Fibroblast of lung (primary cell): ENCODE measurements at regions not wholly inside any gene's neighbourhood (a gene's known extent, or its start where the extent isn't known, plus 50 kb on each side); places are given as distances from the start of the nearest gene placed in this dataset.

ENCODE experiments used
- DNase-seq, 2 donors: peaks; one replicate each; pipeline versions ENCODE4 v3.0.0 to v3.0.0-alpha.2; 2010; ENCODE audit warnings: low read depth in 2 of 2
- H2AFZ ChIP-seq: 2 replicates; pipeline ENCODE4 v1.5.1; 2012; ENCODE audit warnings: low read length, control low read depth, inconsistent platforms
- H3K27ac ChIP-seq: 2 replicates; pipeline ENCODE4 v1.5.1; 2011; ENCODE audit warnings: low read length, control low read depth; ENCODE audit not compliant: insufficient read depth
- H3K27me3 ChIP-seq: 2 replicates; pipeline ENCODE4 v1.5.1; 2011; ENCODE audit warnings: mild to moderate bottlenecking, low read length; ENCODE audit not compliant: control insufficient read depth, insufficient read depth
- H3K36me3 ChIP-seq: 2 replicates; pipeline ENCODE4 v1.5.1; 2011; ENCODE audit warnings: low read length; ENCODE audit not compliant: control insufficient read depth, insufficient read depth
- H3K4me1 ChIP-seq: 2 replicates; pipeline ENCODE4 v1.5.1; 2011; ENCODE audit warnings: low read length; ENCODE audit not compliant: control insufficient read depth, insufficient read depth; ENCODE audit errors: extremely low read depth
- H3K4me2 ChIP-seq: 2 replicates; pipeline ENCODE4 v1.5.1; 2011; ENCODE audit warnings: low read length, control low read depth; ENCODE audit not compliant: insufficient read depth; ENCODE audit errors: extremely low read depth
- H3K4me3 ChIP-seq, 4 experiments: fragments of 200-600 bp in 1 of 4; sonication (generic) in 1 of 4; replicated peaks in 1 of 4; 2 replicates each; pipeline ENCODE4 v1.5.1; 2011 to 2016; ENCODE audit warnings: low read length in 4 of 4, low read depth in 3 of 4, mild to moderate bottlenecking in 3 of 4, control low read depth in 2 of 4, inconsistent platforms in 1 of 4, mixed read lengths in 1 of 4; ENCODE audit not compliant: insufficient read depth in 1 of 4; ENCODE audit errors: control extremely low read depth in 1 of 4
- H3K79me2 ChIP-seq: 2 replicates; pipeline ENCODE4 v1.5.1; 2012; ENCODE audit warnings: mild to moderate bottlenecking, low read length, inconsistent platforms; ENCODE audit not compliant: control insufficient read depth, insufficient read depth
- H3K9ac ChIP-seq: 2 replicates; pipeline ENCODE4 v1.5.1; 2011; ENCODE audit warnings: mild to moderate bottlenecking, low read length, control low read depth; ENCODE audit not compliant: insufficient read depth
- H3K9me3 ChIP-seq: 2 replicates; pipeline ENCODE4 v1.5.1; 2012; ENCODE audit warnings: low read depth, low read length; ENCODE audit not compliant: control insufficient read depth, insufficient read depth
- H4K20me1 ChIP-seq: 2 replicates; pipeline ENCODE4 v1.5.1; 2011; ENCODE audit warnings: low read length; ENCODE audit not compliant: control insufficient read depth, insufficient read depth; ENCODE audit errors: extremely low read depth
- EZH2 ChIP-seq: IDR thresholded peaks from 2 replicates; pipeline ENCODE4 v1.5.1; 2012; ENCODE audit warnings: low read length, control low read depth, mild to moderate bottlenecking; ENCODE audit errors: missing control alignments
- TF ChIP-seq, protein P1 (sequence below), 2 donors: IDR thresholded peaks in 1 of 2; conservative IDR thresholded peaks in 1 of 2; 1 replicate in 1 of 2; 2 replicates in 1 of 2; pipeline ENCODE4 v1.5.1; 2011 to 2012; ENCODE audit warnings: low read length in 2 of 2, control low read depth in 1 of 2, inconsistent platforms in 1 of 2, low read depth in 1 of 2, mild to moderate bottlenecking in 1 of 2

DNA sequence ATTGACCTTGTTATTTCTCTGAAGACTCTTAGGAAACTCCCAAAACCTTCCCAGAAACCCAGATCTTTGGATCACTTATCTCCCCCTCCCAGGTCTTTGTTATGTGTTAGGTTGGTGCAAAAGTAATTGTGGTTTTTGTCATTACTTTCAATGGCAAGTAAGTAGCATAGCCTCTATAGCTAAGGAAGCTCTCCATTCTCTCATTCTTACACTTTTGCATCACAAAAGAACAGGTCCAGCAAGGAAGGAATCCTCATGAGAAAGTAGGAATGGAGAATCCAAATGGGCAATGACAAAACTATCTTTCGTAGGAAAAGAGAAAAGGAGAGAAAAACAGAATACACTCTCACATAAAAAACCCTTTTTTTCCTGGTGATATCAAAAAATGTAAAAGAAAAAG is 81.3 kb upstream of the ELAVL2 start:
- no peak for TF ChIP-seq EZH2
- TF ChIP-seq, protein P1, sequence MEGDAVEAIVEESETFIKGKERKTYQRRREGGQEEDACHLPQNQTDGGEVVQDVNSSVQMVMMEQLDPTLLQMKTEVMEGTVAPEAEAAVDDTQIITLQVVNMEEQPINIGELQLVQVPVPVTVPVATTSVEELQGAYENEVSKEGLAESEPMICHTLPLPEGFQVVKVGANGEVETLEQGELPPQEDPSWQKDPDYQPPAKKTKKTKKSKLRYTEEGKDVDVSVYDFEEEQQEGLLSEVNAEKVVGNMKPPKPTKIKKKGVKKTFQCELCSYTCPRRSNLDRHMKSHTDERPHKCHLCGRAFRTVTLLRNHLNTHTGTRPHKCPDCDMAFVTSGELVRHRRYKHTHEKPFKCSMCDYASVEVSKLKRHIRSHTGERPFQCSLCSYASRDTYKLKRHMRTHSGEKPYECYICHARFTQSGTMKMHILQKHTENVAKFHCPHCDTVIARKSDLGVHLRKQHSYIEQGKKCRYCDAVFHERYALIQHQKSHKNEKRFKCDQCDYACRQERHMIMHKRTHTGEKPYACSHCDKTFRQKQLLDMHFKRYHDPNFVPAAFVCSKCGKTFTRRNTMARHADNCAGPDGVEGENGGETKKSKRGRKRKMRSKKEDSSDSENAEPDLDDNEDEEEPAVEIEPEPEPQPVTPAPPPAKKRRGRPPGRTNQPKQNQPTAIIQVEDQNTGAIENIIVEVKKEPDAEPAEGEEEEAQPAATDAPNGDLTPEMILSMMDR (conservative IDR thresholded peaks at IDR 0.05 in 1 of 2, IDR thresholded peaks at IDR 0.05 in 1 of 2; ENCODE audit: low read depth in 1 of 2, low read length in 2 of 2), result no peak

DNA sequence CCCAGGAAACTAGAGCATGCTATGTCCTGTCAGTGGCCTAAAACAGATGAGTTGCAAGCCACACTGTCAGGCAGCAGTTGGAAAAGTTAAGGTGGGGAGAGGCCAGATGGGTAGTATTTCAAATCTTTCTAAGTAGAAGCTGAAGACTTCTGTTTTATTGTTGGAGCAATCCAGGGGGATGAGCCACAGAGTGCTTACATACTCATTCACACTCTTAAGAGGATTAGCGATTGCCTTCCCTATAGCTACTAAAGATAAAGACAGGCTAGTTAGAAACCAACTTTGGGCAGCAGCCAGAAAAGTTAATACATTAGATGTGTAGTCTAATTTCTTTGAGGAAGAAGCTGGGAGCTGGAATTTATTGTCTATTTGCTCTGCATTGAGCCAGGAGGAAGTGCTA is 61.7 kb upstream of the ELAVL2 start:
- no peaks in the 10 kb centered on the region for H3K9me3 ChIP-seq
- H2AFZ ChIP-seq, result no peak overlapping the region
- no peak for DNase-seq
- H3K4me1 ChIP-seq, result no peaks in the 10 kb centered on the region
- no peak overlapping the region for H3K27ac ChIP-seq
- no peak overlapping the region for H3K9ac ChIP-seq
- H3K79me2 ChIP-seq, result no peaks in the 10 kb centered on the region
- H3K4me2 ChIP-seq, result no peak overlapping the region
- TF ChIP-seq EZH2, result no peak
- TF ChIP-seq, protein P1 (conservative IDR thresholded peaks at IDR 0.05 in 1 of 2, IDR thresholded peaks at IDR 0.05 in 1 of 2; ENCODE audit: low read depth in 1 of 2, low read length in 2 of 2), result no peak
- H3K36me3 ChIP-seq, result no peaks in the 10 kb centered on the region
- H4K20me1 ChIP-seq, result no peaks in the 10 kb centered on the region
- H3K4me3 ChIP-seq, result no peak overlapping the region
- no peaks in the 10 kb centered on the region for H3K27me3 ChIP-seq

More for the DNA sequence above, 81.3 kb upstream of the ELAVL2 start:
- H3K4me1 ChIP-seq, result no peaks in the 10 kb centered on the region
- no peak for DNase-seq
- H3K9ac ChIP-seq, result no peak overlapping the region
- no peak overlapping the region for H3K4me3 ChIP-seq
- no peaks in the 10 kb centered on the region for H4K20me1 ChIP-seq
- H3K27ac ChIP-seq, result no peak overlapping the region
- no peaks in the 10 kb centered on the region for H3K27me3 ChIP-seq
- H3K79me2 ChIP-seq, result no peaks in the 10 kb centered on the region
- H3K9me3 ChIP-seq, result no peaks in the 10 kb centered on the region
- H2AFZ ChIP-seq, result no peak overlapping the region
- H3K4me2 ChIP-seq, result no peak overlapping the region
- H3K36me3 ChIP-seq, result no peaks in the 10 kb centered on the region
